HepG2 (cell line): ENCODE measurements at regions not wholly inside any gene's neighbourhood (a gene's known extent, or its start where the extent isn't known, plus 50 kb on each side); places are given as distances from the start of the nearest gene placed in this dataset.

Source experiments
- ARNT ChIP-seq: fragments of 450-650 bp; IDR thresholded peaks from 2 replicates; pipeline ENCODE4 v1.6.1; 2017
- CTCF ChIP-seq: sonication (generic); formaldehyde crosslinking; IDR thresholded peaks from 2 replicates; pipeline ENCODE4 v1.5.0; 2020; ENCODE audit warnings: mild to moderate bottlenecking, missing genetic modification reagents, moderate library complexity
- HOXA7 ChIP-seq: sonication (generic); formaldehyde crosslinking; IDR thresholded peaks from 2 replicates; pipeline ENCODE4 v1.8.1; 2022; ENCODE audit warnings: mild to moderate bottlenecking, missing genetic modification reagents, moderate library complexity
- MYC ChIP-seq: sonication (generic); formaldehyde crosslinking; IDR thresholded peaks from 2 replicates; pipeline ENCODE4 v1.9.0; 2021; ENCODE audit warnings: missing genetic modification reagents, borderline replicate concordance
- NCOR1 ChIP-seq: fragments of 200-600 bp; sonication (generic); IDR thresholded peaks from 2 replicates; pipeline ENCODE4 v1.7.0; 2017; ENCODE audit warnings: antibody characterized with exemption, low read length, borderline replicate concordance
- POLR2A ChIP-seq, 2 experiments: IDR thresholded peaks; 2 replicates each; pipeline ENCODE4 v1.6.1; 2011; ENCODE audit warnings: low read depth in 2 of 2, low read length in 2 of 2, mild to moderate bottlenecking in 1 of 2, moderate library complexity in 1 of 2; ENCODE audit not compliant: insufficient read depth in 1 of 2
- SIN3B ChIP-seq: fragments of 150-350 bp; IDR thresholded peaks from 2 replicates; pipeline ENCODE4 v1.6.1; 2014; ENCODE audit warnings: low read length
- YY1 ChIP-seq: IDR thresholded peaks from 2 replicates; pipeline ENCODE4 v1.6.1; 2011; ENCODE audit warnings: low read length, low read depth, moderate library complexity, mild to moderate bottlenecking; ENCODE audit not compliant: insufficient read depth, insufficient replicate concordance
- TF ChIP-seq, protein P1 (sequence below): sonication (generic); formaldehyde crosslinking; IDR thresholded peaks from 2 replicates; pipeline ENCODE4 v1.9.0; 2021; ENCODE audit warnings: missing genetic modification reagents, mild to moderate bottlenecking, borderline replicate concordance
- TF ChIP-seq, protein P2 (sequence below): IDR thresholded peaks from 2 replicates; pipeline ENCODE4 v1.4.0; 2020; ENCODE audit warnings: mild to moderate bottlenecking, missing genetic modification reagents
- TF ChIP-seq, protein P3 (sequence below): IDR thresholded peaks from 2 replicates; pipeline ENCODE4 v1.6.1; 2012; ENCODE audit warnings: inconsistent platforms

DNA sequence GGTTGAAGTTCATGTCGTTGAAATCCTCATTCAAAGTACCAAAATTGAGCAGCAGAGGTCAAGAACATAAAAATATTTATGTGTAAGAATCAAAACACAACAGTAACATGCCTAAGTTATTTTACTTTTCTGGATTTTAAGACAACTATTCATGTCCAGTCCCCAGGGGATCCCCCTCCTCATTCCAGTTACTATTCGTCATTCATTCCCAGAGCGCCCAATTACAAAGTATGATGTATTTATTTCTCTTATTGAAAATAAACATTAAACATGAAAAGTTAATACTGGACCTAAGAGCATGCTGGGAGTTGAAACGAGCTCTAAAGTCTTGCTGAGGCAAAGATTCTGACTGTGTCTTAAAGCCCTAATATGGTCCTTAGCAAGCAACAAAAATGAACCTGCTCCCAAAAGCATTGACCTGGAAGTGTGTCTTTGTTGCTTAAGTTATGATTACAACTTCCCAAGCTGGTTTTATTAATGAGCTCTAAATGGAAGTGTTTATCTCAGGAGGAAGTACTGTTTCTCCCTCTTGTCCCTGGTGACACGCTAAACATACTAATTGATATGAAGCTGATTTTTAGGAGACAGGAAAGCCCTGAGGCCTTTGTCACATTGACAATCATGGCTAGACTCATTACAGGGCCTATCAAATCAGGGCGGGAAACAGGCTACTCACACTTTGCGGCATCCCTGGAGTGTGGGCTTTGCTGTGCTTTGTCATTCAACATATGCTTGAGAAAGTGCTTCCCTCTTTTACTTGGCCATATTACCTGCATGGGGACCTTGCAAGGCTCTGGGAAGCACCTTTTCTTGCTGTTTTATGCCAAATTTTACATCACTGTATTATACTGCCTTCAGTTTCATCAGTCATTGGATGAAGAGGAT, 192.2 kb upstream of the DTNBP1 start:
- TF ChIP-seq CTCF (CRISPR knock-in tag): no peak
- TF ChIP-seq, protein P1, sequence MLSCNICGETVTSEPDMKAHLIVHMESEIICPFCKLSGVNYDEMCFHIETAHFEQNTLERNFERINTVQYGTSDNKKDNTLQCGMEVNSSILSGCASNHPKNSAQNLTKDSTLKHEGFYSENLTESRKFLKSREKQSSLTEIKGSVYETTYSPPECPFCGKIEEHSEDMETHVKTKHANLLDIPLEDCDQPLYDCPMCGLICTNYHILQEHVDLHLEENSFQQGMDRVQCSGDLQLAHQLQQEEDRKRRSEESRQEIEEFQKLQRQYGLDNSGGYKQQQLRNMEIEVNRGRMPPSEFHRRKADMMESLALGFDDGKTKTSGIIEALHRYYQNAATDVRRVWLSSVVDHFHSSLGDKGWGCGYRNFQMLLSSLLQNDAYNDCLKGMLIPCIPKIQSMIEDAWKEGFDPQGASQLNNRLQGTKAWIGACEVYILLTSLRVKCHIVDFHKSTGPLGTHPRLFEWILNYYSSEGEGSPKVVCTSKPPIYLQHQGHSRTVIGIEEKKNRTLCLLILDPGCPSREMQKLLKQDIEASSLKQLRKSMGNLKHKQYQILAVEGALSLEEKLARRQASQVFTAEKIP: no peak
- TF ChIP-seq HOXA7 (CRISPR knock-in tag): no peak
- TF ChIP-seq, protein P2, sequence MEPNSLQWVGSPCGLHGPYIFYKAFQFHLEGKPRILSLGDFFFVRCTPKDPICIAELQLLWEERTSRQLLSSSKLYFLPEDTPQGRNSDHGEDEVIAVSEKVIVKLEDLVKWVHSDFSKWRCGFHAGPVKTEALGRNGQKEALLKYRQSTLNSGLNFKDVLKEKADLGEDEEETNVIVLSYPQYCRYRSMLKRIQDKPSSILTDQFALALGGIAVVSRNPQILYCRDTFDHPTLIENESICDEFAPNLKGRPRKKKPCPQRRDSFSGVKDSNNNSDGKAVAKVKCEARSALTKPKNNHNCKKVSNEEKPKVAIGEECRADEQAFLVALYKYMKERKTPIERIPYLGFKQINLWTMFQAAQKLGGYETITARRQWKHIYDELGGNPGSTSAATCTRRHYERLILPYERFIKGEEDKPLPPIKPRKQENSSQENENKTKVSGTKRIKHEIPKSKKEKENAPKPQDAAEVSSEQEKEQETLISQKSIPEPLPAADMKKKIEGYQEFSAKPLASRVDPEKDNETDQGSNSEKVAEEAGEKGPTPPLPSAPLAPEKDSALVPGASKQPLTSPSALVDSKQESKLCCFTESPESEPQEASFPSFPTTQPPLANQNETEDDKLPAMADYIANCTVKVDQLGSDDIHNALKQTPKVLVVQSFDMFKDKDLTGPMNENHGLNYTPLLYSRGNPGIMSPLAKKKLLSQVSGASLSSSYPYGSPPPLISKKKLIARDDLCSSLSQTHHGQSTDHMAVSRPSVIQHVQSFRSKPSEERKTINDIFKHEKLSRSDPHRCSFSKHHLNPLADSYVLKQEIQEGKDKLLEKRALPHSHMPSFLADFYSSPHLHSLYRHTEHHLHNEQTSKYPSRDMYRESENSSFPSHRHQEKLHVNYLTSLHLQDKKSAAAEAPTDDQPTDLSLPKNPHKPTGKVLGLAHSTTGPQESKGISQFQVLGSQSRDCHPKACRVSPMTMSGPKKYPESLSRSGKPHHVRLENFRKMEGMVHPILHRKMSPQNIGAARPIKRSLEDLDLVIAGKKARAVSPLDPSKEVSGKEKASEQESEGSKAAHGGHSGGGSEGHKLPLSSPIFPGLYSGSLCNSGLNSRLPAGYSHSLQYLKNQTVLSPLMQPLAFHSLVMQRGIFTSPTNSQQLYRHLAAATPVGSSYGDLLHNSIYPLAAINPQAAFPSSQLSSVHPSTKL (CRISPR knock-in tag): no peak
- no peak for TF ChIP-seq NCOR1
- no peak for TF ChIP-seq YY1
- TF ChIP-seq ARNT: no peak
- TF ChIP-seq, protein P3, sequence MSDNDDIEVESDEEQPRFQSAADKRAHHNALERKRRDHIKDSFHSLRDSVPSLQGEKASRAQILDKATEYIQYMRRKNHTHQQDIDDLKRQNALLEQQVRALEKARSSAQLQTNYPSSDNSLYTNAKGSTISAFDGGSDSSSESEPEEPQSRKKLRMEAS: no peak
- no peak for TF ChIP-seq SIN3B
- TF ChIP-seq MYC (CRISPR knock-in tag): no peak
- no peak for TF ChIP-seq POLR2A (IDR thresholded peaks at IDR 0.05; ENCODE audit: insufficient read depth in 1 of 2, low read depth in 2 of 2, low read length in 2 of 2)
